Amygdala (tissue), 56 donors: ENCODE measurements at regions not wholly inside any gene's neighbourhood (a gene's known extent, or its start where the extent isn't known, plus 50 kb on each side); places are given as distances from the start of the nearest gene placed in this dataset.
"Not testable (repeated sequence)": the region's sequence is repeated elsewhere in the genome, so short reads cannot be mapped to it uniquely, and the experiment has no call there.

Experiments
- DNase-seq, 56 donors: peaks; one replicate each; lab custom pipeline; 2025; lab: John Stamatoyannopoulos, UW

- not testable (repeated sequence) for DNase-seq
These were observed 236.7 kb upstream of the SGCD start for GRCh38 chr5:156089955-156090940.

- DNase-seq = peak in 5 of 56 donors; percentile 2 to 14 (median 3)
These were observed 233.9 kb upstream of the SGCD start for GRCh38 chr5:156093024-156093423.

GRCh38 chr5:156094001-156094400 is 233.0 kb upstream of the SGCD start:
- peak in 39 of 56 donors; percentile 1 to 67 (median 24) for DNase-seq

GRCh38 chr5:156095709-156096241 is 231.2 kb upstream of the SGCD start:
- no peak for DNase-seq

- DNase-seq = no peak
These were observed 230.7 kb upstream of the SGCD start for GRCh38 chr5:156096259-156096658.

GRCh38 chr5:156103155-156103885 is 223.6 kb upstream of the SGCD start:
- DNase-seq = no peak

GRCh38 chr5:156109317-156110023 is 217.5 kb upstream of the SGCD start:
- no peak for DNase-seq

GRCh38 chr5:156119692-156120091 is 207.3 kb upstream of the SGCD start:
- no peak for DNase-seq

- DNase-seq = no peak
These were observed 206.2 kb upstream of the SGCD start for GRCh38 chr5:156120777-156121176.

GRCh38 chr5:156121234-156121633 is 205.7 kb upstream of the SGCD start:
- DNase-seq = no peak

GRCh38 chr5:156121882-156122281 is 205.1 kb upstream of the SGCD start:
- no peak for DNase-seq

- DNase-seq = no peak
These were observed 202.3 kb upstream of the SGCD start for GRCh38 chr5:156124708-156125107.

- no peak for DNase-seq
These were observed 201.8 kb upstream of the SGCD start for GRCh38 chr5:156125118-156125517.

- no peak for DNase-seq
These were observed 200.2 kb upstream of the SGCD start for GRCh38 chr5:156126716-156127115.

- no peak for DNase-seq
These were observed 198.9 kb upstream of the SGCD start for GRCh38 chr5:156128026-156128425.

- no peak for DNase-seq
These were observed 192.7 kb upstream of the SGCD start for GRCh38 chr5:156134216-156134615.

- no peak for DNase-seq
These were observed 191.4 kb upstream of the SGCD start for GRCh38 chr5:156135531-156135930.

GRCh38 chr5:156137071-156137869 is 189.7 kb upstream of the SGCD start:
- DNase-seq = no peak

GRCh38 chr5:156142867-156143266 is 184.1 kb upstream of the SGCD start:
- no peak for DNase-seq
